Keratinocyte (primary cell): ENCODE measurements at regions not wholly inside any gene's neighbourhood (a gene's known extent, or its start where the extent isn't known, plus 50 kb on each side); places are given as distances from the start of the nearest gene placed in this dataset.

Source experiments
- EZH2 ChIP-seq: IDR thresholded peaks from one replicate; pipeline ENCODE4 v1.6.1; 2012; ENCODE audit warnings: inconsistent platforms, mild to moderate bottlenecking, low read length, moderate library complexity
- TF ChIP-seq, protein P1 (sequence below), 3 experiments: IDR thresholded peaks in 1 of 3; conservative IDR thresholded peaks in 1 of 3; optimal IDR thresholded peaks in 1 of 3; 2 replicates in 2 of 3; 3 replicates in 1 of 3; pipeline versions ENCODE3 to v1.5.1; 2011; ENCODE audit warnings: low read length in 3 of 3, mild to moderate bottlenecking in 3 of 3, moderate library complexity in 2 of 3, control low read depth in 1 of 3, inconsistent platforms in 1 of 3; ENCODE audit not compliant: insufficient read depth in 2 of 3; ENCODE audit errors: extremely low read depth in 1 of 3

- TF ChIP-seq, protein P1, sequence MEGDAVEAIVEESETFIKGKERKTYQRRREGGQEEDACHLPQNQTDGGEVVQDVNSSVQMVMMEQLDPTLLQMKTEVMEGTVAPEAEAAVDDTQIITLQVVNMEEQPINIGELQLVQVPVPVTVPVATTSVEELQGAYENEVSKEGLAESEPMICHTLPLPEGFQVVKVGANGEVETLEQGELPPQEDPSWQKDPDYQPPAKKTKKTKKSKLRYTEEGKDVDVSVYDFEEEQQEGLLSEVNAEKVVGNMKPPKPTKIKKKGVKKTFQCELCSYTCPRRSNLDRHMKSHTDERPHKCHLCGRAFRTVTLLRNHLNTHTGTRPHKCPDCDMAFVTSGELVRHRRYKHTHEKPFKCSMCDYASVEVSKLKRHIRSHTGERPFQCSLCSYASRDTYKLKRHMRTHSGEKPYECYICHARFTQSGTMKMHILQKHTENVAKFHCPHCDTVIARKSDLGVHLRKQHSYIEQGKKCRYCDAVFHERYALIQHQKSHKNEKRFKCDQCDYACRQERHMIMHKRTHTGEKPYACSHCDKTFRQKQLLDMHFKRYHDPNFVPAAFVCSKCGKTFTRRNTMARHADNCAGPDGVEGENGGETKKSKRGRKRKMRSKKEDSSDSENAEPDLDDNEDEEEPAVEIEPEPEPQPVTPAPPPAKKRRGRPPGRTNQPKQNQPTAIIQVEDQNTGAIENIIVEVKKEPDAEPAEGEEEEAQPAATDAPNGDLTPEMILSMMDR (optimal IDR thresholded peaks at IDR 0.05 in 1 of 3, IDR thresholded peaks at IDR 0.05 in 1 of 3, conservative IDR thresholded peaks at IDR 0.05 in 1 of 3; ENCODE audit: extremely low read depth in 1 of 3, insufficient read depth in 2 of 3, low read length in 3 of 3): no peak
- TF ChIP-seq EZH2: no peak
These were observed 720.4 kb downstream of the RERGL start for GRCh38 chr12:17369556-17369955.
